CD4-positive, CD25-positive, alpha-beta regulatory T cell (primary cell): ENCODE measurements at regions not wholly inside any gene's neighbourhood (a gene's known extent, or its start where the extent isn't known, plus 50 kb on each side); places are given as distances from the start of the nearest gene placed in this dataset.

Source experiments
- ATAC-seq, 2 donors: fragments of 150-1000 bp; cut with Tn5 transposase; one replicate each; pipeline ENCODE4 v1.10.0; 2021; ENCODE audit warnings: low read depth in 2 of 2, moderate number of reproducible peaks in 2 of 2, moderate library complexity in 1 of 2
- DNase-seq, 3 donors: peaks; one replicate each; pipeline versions ENCODE4 v3.0.0 to v3.0.0-alpha.2; 2012 to 2022; ENCODE audit warnings: mixed read lengths in 1 of 3
- H3K27ac ChIP-seq: one replicate; pipeline ENCODE4 v1.7.0; 2013; ENCODE audit warnings: mild to moderate bottlenecking, low read length; ENCODE audit not compliant: insufficient read depth, poor library complexity, severe bottlenecking
- H3K27me3 ChIP-seq: one replicate; pipeline ENCODE4 v1.7.0; 2013; ENCODE audit warnings: low read length; ENCODE audit not compliant: control insufficient read depth, insufficient read depth
- H3K36me3 ChIP-seq: one replicate; pipeline ENCODE4 v1.7.0; 2013; ENCODE audit warnings: mild to moderate bottlenecking, low read length, moderate library complexity; ENCODE audit not compliant: control insufficient read depth, insufficient read depth
- H3K4me1 ChIP-seq: 2 replicates; pipeline ENCODE4 v1.7.0; 2013; ENCODE audit warnings: mild to moderate bottlenecking, low read length; ENCODE audit not compliant: insufficient read depth, control insufficient read depth, poor library complexity, severe bottlenecking
- H3K4me3 ChIP-seq: one replicate; pipeline ENCODE4 v1.7.0; 2013; ENCODE audit warnings: low read depth, mild to moderate bottlenecking, low read length, moderate library complexity
- H3K9me3 ChIP-seq, 2 experiments: 1 replicate in 1 of 2; 2 replicates in 1 of 2; pipeline ENCODE4 v1.7.0; 2013; ENCODE audit warnings: low read length in 2 of 2, mild to moderate bottlenecking in 1 of 2, moderate library complexity in 1 of 2; ENCODE audit not compliant: control insufficient read depth in 2 of 2
- H3K27ac Mint-ChIP-seq, 3 donors: one replicate each; pipeline ENCODE4 v1.8.0; 2020 to 2022; ENCODE audit warnings: mild to moderate bottlenecking in 3 of 3, mixed read lengths in 3 of 3, moderate library complexity in 2 of 3
- H3K27me3 Mint-ChIP-seq: one replicate; pipeline ENCODE4 v1.8.0; 2022; ENCODE audit warnings: mild to moderate bottlenecking, mixed read lengths
- H3K36me3 Mint-ChIP-seq: one replicate; pipeline ENCODE4 v1.8.0; 2020; ENCODE audit warnings: mixed read lengths
- H3K4me1 Mint-ChIP-seq, 4 donors: one replicate each; pipeline ENCODE4 v1.8.0; 2020 to 2022; ENCODE audit warnings: mixed read lengths in 4 of 4, mild to moderate bottlenecking in 1 of 4
- H3K4me3 Mint-ChIP-seq, 4 donors: one replicate each; pipeline ENCODE4 v1.8.0; 2020 to 2022; ENCODE audit warnings: mild to moderate bottlenecking in 4 of 4, mixed read lengths in 4 of 4, moderate library complexity in 3 of 4
- H3K9me3 Mint-ChIP-seq, 7 donors: one replicate each; pipeline ENCODE4 v1.8.0; 2020 to 2022; ENCODE audit warnings: mixed read lengths in 7 of 7, mild to moderate bottlenecking in 3 of 7, moderate library complexity in 2 of 7

- Mint-ChIP-seq H3K4me3 (no peak overlapping the region), H3K27ac (no peak overlapping the region), H3K4me1 (no peaks in the 10 kb centered on the region), H3K9me3 (peaks cover 0 to 9% (median 2%) of the 10 kb centered on the region in 7 donors), H3K36me3 (no peaks in the 10 kb centered on the region), H3K27me3 (peaks cover 16% of the 10 kb centered on the region)
- DNase-seq (no peak), ATAC-seq (no peak)
- Histone ChIP-seq H3K4me1 (no peaks in the 10 kb centered on the region), H3K27ac (no peak overlapping the region), H3K4me3 (no peak overlapping the region), H3K36me3 (no peaks in the 10 kb centered on the region), H3K27me3 (peaks cover 4% of the 10 kb centered on the region), H3K9me3 (peaks cover 0 to under 1% of the 10 kb centered on the region in 2 experiments)
Measured at GRCh38 chr2:54373855-54374254, 82.3 kb upstream of the SPTBN1 start.

GRCh38 chr2:54374591-54375364, 81.3 kb upstream of the SPTBN1 start:
- no peaks in the 10 kb centered on the region for H3K4me1 ChIP-seq
- ATAC-seq (no peak), DNase-seq (no peak)
- no peak overlapping the region for H3K4me3 Mint-ChIP-seq
- H3K27ac ChIP-seq = no peak overlapping the region
- peaks cover 13% of the 10 kb centered on the region for H3K27me3 Mint-ChIP-seq
- peaks cover 4% of the 10 kb centered on the region for H3K27me3 ChIP-seq
- H3K36me3 ChIP-seq = no peaks in the 10 kb centered on the region
- no peaks in the 10 kb centered on the region for H3K9me3 ChIP-seq
- peaks cover 0 to 2% (median 0%) of the 10 kb centered on the region in 7 donors for H3K9me3 Mint-ChIP-seq
- H3K36me3 Mint-ChIP-seq = no peaks in the 10 kb centered on the region
- no peak overlapping the region for H3K4me3 ChIP-seq
- H3K4me1 Mint-ChIP-seq = no peaks in the 10 kb centered on the region
- no peak overlapping the region for H3K27ac Mint-ChIP-seq

- H3K4me3 ChIP-seq = no peak overlapping the region
- no peaks in the 10 kb centered on the region for H3K36me3 Mint-ChIP-seq
- no peaks in the 10 kb centered on the region for H3K4me1 ChIP-seq
- no peaks in the 10 kb centered on the region for H3K9me3 ChIP-seq
- H3K27me3 Mint-ChIP-seq = peaks cover 24% of the 10 kb centered on the region
- H3K27ac ChIP-seq = no peak overlapping the region
- ATAC-seq = no peak
- H3K27me3 ChIP-seq = peaks cover 2% of the 10 kb centered on the region
- no peak overlapping the region for H3K27ac Mint-ChIP-seq
- no peak for DNase-seq
- H3K4me1 Mint-ChIP-seq = no peaks in the 10 kb centered on the region
- no peaks in the 10 kb centered on the region for H3K36me3 ChIP-seq
- no peak overlapping the region for H3K4me3 Mint-ChIP-seq
- H3K9me3 Mint-ChIP-seq = peaks cover 0 to 3% (median 0%) of the 10 kb centered on the region in 7 donors
Measured at GRCh38 chr2:54377451-54377850, 78.7 kb upstream of the SPTBN1 start.

GRCh38 chr2:54377901-54378493, 78.1 kb upstream of the SPTBN1 start:
- Mint-ChIP-seq H3K9me3 (peaks cover 0 to 3% (median 0%) of the 10 kb centered on the region in 7 donors), H3K4me3 (no peak overlapping the region), H3K27ac (no peak overlapping the region), H3K36me3 (no peaks in the 10 kb centered on the region), H3K27me3 (peaks cover 27% of the 10 kb centered on the region), H3K4me1 (no peaks in the 10 kb centered on the region)
- no peak for DNase-seq
- no peak for ATAC-seq
- H3K27ac ChIP-seq = no peak overlapping the region
- no peak overlapping the region for H3K4me3 ChIP-seq
- no peaks in the 10 kb centered on the region for H3K36me3 ChIP-seq
- H3K9me3 ChIP-seq = no peaks in the 10 kb centered on the region
- H3K4me1 ChIP-seq = no peaks in the 10 kb centered on the region
- peaks cover 2% of the 10 kb centered on the region for H3K27me3 ChIP-seq

GRCh38 chr2:54380670-54381069, 75.5 kb upstream of the SPTBN1 start:
- Mint-ChIP-seq H3K4me3 (no peak overlapping the region), H3K9me3 (peaks cover 0 to 3% (median 0%) of the 10 kb centered on the region in 7 donors), H3K27me3 (peaks cover 26% of the 10 kb centered on the region), H3K4me1 (no peaks in the 10 kb centered on the region), H3K27ac (no peak overlapping the region), H3K36me3 (no peaks in the 10 kb centered on the region)
- DNase-seq = no peak
- H3K27ac ChIP-seq = no peak overlapping the region
- H3K27me3 ChIP-seq = peaks cover 2% of the 10 kb centered on the region
- H3K4me1 ChIP-seq = no peaks in the 10 kb centered on the region
- no peak for ATAC-seq
- no peak overlapping the region for H3K4me3 ChIP-seq
- H3K9me3 ChIP-seq = no peaks in the 10 kb centered on the region
- H3K36me3 ChIP-seq = no peaks in the 10 kb centered on the region

- H3K36me3 Mint-ChIP-seq = no peaks in the 10 kb centered on the region
- no peak overlapping the region for H3K27ac Mint-ChIP-seq
- H3K9me3 ChIP-seq = no peaks in the 10 kb centered on the region
- no peaks in the 10 kb centered on the region for H3K4me1 ChIP-seq
- peaks cover 2% of the 10 kb centered on the region for H3K27me3 ChIP-seq
- H3K27ac ChIP-seq = no peak overlapping the region
- H3K9me3 Mint-ChIP-seq = peaks cover 0 to 3% (median 0%) of the 10 kb centered on the region in 7 donors
- DNase-seq = no peak
- peaks cover 21% of the 10 kb centered on the region for H3K27me3 Mint-ChIP-seq
- no peak for ATAC-seq
- H3K4me1 Mint-ChIP-seq = no peaks in the 10 kb centered on the region
- H3K4me3 Mint-ChIP-seq = no peak overlapping the region
- H3K36me3 ChIP-seq = no peaks in the 10 kb centered on the region
- no peak overlapping the region for H3K4me3 ChIP-seq
Measured at GRCh38 chr2:54381293-54381692, 74.8 kb upstream of the SPTBN1 start.

- DNase-seq (no peak), ATAC-seq (no peak)
- Histone ChIP-seq H3K27me3 (no peaks in the 10 kb centered on the region), H3K4me1 (no peaks in the 10 kb centered on the region), H3K9me3 (no peaks in the 10 kb centered on the region), H3K4me3 (no peak overlapping the region), H3K36me3 (no peaks in the 10 kb centered on the region), H3K27ac (no peak overlapping the region)
- peaks cover 0 to 3% (median 0%) of the 10 kb centered on the region in 7 donors for H3K9me3 Mint-ChIP-seq
- H3K4me1 Mint-ChIP-seq = no peaks in the 10 kb centered on the region
- no peak overlapping the region for H3K27ac Mint-ChIP-seq
- no peak overlapping the region for H3K4me3 Mint-ChIP-seq
- peaks cover 19% of the 10 kb centered on the region for H3K27me3 Mint-ChIP-seq
- H3K36me3 Mint-ChIP-seq = no peaks in the 10 kb centered on the region
Measured at GRCh38 chr2:54382601-54383000, 73.5 kb upstream of the SPTBN1 start.
